NT2/D1 (cell line): ENCODE measurements at regions not wholly inside any gene's neighbourhood (a gene's known extent, or its start where the extent isn't known, plus 50 kb on each side); places are given as distances from the start of the nearest gene placed in this dataset.

ENCODE experiments used
- SUZ12 ChIP-seq: IDR thresholded peaks from 2 replicates; pipeline ENCODE4 v1.6.1; 2011; ENCODE audit not compliant: insufficient read length, insufficient read depth; ENCODE audit errors: extremely low read depth
- YY1 ChIP-seq: IDR thresholded peaks from 2 replicates; pipeline ENCODE4 v1.6.1; 2011; ENCODE audit not compliant: insufficient read length, insufficient read depth

DNA sequence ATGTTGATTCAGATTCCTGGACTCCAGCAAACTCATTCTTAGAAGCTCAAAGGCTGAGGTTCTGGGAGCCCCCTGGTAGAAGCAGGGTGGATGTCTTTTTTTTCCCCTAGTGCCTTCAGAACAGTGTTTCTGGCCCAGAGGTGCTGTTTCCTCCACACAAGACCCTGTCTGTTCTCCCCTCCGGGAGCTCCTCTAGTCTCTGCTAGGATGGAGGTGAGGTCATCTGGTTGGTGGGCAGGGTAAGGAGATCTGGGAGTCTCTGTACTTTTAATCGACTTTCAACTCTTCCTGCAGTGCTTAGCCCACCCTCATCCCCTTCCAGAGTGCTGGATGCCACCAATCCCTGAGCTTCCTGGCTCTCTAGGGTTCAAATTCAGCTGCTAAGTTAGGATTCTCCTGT lies 192.0 kb downstream of the SH3BP4 start:
- no peak for TF ChIP-seq YY1
- TF ChIP-seq SUZ12: no peak
